ENCODE measurements at regions not wholly inside any gene's neighbourhood (a gene's known extent, or its start where the extent isn't known, plus 50 kb on each side); places are given as distances from the start of the nearest gene placed in this dataset.

- TF ChIP-seq CTCF (IDR thresholded peaks at IDR 0.05) (no peak), POLR2A (IDR thresholded peaks at IDR 0.05) (no peak), POLR2AphosphoS5 (IDR thresholded peaks at IDR 0.05) (no peak), EP300 (IDR thresholded peaks at IDR 0.05) (no peak)
Observed at GRCh38 chr13:59568306-59568705, 595.4 kb downstream of the DIAPH3 start.

Data from sigmoid colon (tissue), 4 donors.